H1 (cell line): ENCODE measurements at regions not wholly inside any gene's neighbourhood (a gene's known extent, or its start where the extent isn't known, plus 50 kb on each side); places are given as distances from the start of the nearest gene placed in this dataset.

ENCODE experiments used
- CHD2 ChIP-seq: IDR thresholded peaks from 2 replicates; pipeline ENCODE4 v1.6.1; 2012; ENCODE audit warnings: low read length, improper control_type of control experiment
- CREB1 ChIP-seq: IDR thresholded peaks from 2 replicates; pipeline ENCODE4 v1.6.1; 2012; ENCODE audit warnings: inconsistent platforms
- CTCF ChIP-seq, 3 experiments: IDR thresholded peaks; 1 replicate in 2 of 3; 2 replicates in 1 of 3; pipeline versions ENCODE4 v1.5.1 to v1.6.1; 2011; ENCODE audit warnings: low read length in 3 of 3, mild to moderate bottlenecking in 3 of 3, inconsistent platforms in 2 of 3, low read depth in 1 of 3, moderate library complexity in 1 of 3; ENCODE audit not compliant: insufficient read depth in 1 of 3; ENCODE audit errors: control extremely low read depth in 1 of 3
- EP300 ChIP-seq, 2 experiments: IDR thresholded peaks; 1 replicate in 1 of 2; 2 replicates in 1 of 2; pipeline ENCODE4 v1.6.1; 2011 to 2012; ENCODE audit warnings: low read depth in 2 of 2, low read length in 2 of 2, mild to moderate bottlenecking in 2 of 2, borderline replicate concordance in 1 of 2, inconsistent platforms in 1 of 2, moderate library complexity in 1 of 2
- GABPA ChIP-seq: IDR thresholded peaks from 2 replicates; pipeline ENCODE4 v1.6.1; 2011; ENCODE audit warnings: mild to moderate bottlenecking, low read length, moderate library complexity, borderline replicate concordance; ENCODE audit not compliant: insufficient read depth
- MAX ChIP-seq: IDR thresholded peaks from 2 replicates; pipeline ENCODE4 v1.6.1; 2012; ENCODE audit warnings: inconsistent platforms
- NRF1 ChIP-seq: IDR thresholded peaks from 2 replicates; pipeline ENCODE4 v1.6.1; 2011; ENCODE audit warnings: mild to moderate bottlenecking, low read depth, low read length, improper control_type of control experiment
- RAD21 ChIP-seq, 2 experiments: IDR thresholded peaks in 1 of 2; conservative IDR thresholded peaks in 1 of 2; 2 replicates each; pipeline ENCODE4 v1.6.1; 2011; ENCODE audit warnings: low read depth in 2 of 2, low read length in 2 of 2, improper control_type of control experiment in 1 of 2, inconsistent platforms in 1 of 2, mild to moderate bottlenecking in 1 of 2, moderate library complexity in 1 of 2

GRCh38 chr7:86956567-86956966 is 102.9 kb downstream of the ELAPOR2 start:
- TF ChIP-seq CHD2 (no peak), EP300 (IDR thresholded peaks at IDR 0.05; ENCODE audit: borderline replicate concordance in 1 of 2, low read depth in 2 of 2, low read length in 2 of 2) (no peak), CTCF (IDR thresholded peaks at IDR 0.05; ENCODE audit: control extremely low read depth in 1 of 3, insufficient read depth in 1 of 3, low read depth in 1 of 3, low read length in 3 of 3) (no peak), NRF1 (no peak), MAX (no peak), GABPA (no peak), CREB1 (no peak), RAD21 (IDR thresholded peaks at IDR 0.05 in 1 of 2, conservative IDR thresholded peaks at IDR 0.05 in 1 of 2; ENCODE audit: low read depth in 2 of 2, low read length in 2 of 2) (no peak)
